ENCODE measurements at regions not wholly inside any gene's neighbourhood (a gene's known extent, or its start where the extent isn't known, plus 50 kb on each side); places are given as distances from the start of the nearest gene placed in this dataset.

GRCh38 chr12:58576081-58576480, 344.2 kb downstream of the LRIG3 start:
- TF ChIP-seq, protein P1, sequence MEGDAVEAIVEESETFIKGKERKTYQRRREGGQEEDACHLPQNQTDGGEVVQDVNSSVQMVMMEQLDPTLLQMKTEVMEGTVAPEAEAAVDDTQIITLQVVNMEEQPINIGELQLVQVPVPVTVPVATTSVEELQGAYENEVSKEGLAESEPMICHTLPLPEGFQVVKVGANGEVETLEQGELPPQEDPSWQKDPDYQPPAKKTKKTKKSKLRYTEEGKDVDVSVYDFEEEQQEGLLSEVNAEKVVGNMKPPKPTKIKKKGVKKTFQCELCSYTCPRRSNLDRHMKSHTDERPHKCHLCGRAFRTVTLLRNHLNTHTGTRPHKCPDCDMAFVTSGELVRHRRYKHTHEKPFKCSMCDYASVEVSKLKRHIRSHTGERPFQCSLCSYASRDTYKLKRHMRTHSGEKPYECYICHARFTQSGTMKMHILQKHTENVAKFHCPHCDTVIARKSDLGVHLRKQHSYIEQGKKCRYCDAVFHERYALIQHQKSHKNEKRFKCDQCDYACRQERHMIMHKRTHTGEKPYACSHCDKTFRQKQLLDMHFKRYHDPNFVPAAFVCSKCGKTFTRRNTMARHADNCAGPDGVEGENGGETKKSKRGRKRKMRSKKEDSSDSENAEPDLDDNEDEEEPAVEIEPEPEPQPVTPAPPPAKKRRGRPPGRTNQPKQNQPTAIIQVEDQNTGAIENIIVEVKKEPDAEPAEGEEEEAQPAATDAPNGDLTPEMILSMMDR (IDR thresholded peaks at IDR 0.05 in 2 of 3, conservative IDR thresholded peaks at IDR 0.05 in 1 of 3; ENCODE audit: borderline replicate concordance in 1 of 3, insufficient read depth in 1 of 3, low read depth in 2 of 3, low read length in 2 of 3), result no peak
- TF ChIP-seq RAD21 (IDR thresholded peaks at IDR 0.05; ENCODE audit: low read depth) (no peak), POLR2A (IDR thresholded peaks at IDR 0.05; ENCODE audit: borderline replicate concordance, extremely low read depth, insufficient read depth, insufficient read length) (no peak), YY1 (IDR thresholded peaks at IDR 0.05; ENCODE audit: extremely low read depth, insufficient replicate concordance, low read depth, low read length) (no peak), EZH2phosphoT487 (IDR thresholded peaks at IDR 0.05; ENCODE audit: borderline replicate concordance) (no peak)
